ENCODE measurements at regions not wholly inside any gene's neighbourhood (a gene's known extent, or its start where the extent isn't known, plus 50 kb on each side); places are given as distances from the start of the nearest gene placed in this dataset.

GRCh38 chr4:11261066-11261850 lies 167.4 kb downstream of the HS3ST1 start:
- no peak for TF ChIP-seq CTCF (IDR thresholded peaks at IDR 0.05; ENCODE audit: control insufficient read depth, extremely low read depth, insufficient read depth)
- no peak overlapping the region for H3K4me3 ChIP-seq (ENCODE audit: low read depth, low read length)
- no peak for DNase-seq (ENCODE audit: low read depth)

GRCh38 chr4:11259837-11260236 lies 168.9 kb downstream of the HS3ST1 start:
- no peak for TF ChIP-seq CTCF (IDR thresholded peaks at IDR 0.05; ENCODE audit: control insufficient read depth, extremely low read depth, insufficient read depth)
- no peak for DNase-seq (ENCODE audit: low read depth)
- no peak overlapping the region for H3K4me3 ChIP-seq (ENCODE audit: low read depth, low read length)

GRCh38 chr4:11252149-11252548 lies 176.5 kb downstream of the HS3ST1 start:
- DNase-seq (ENCODE audit: low read depth), result no peak
- H3K4me3 ChIP-seq (ENCODE audit: low read depth, low read length), result no peak overlapping the region
- no peak for TF ChIP-seq CTCF (IDR thresholded peaks at IDR 0.05; ENCODE audit: control insufficient read depth, extremely low read depth, insufficient read depth)

GRCh38 chr4:11250510-11250909 lies 178.2 kb downstream of the HS3ST1 start:
- no peak overlapping the region for H3K4me3 ChIP-seq (ENCODE audit: low read depth, low read length)
- TF ChIP-seq CTCF (IDR thresholded peaks at IDR 0.05; ENCODE audit: control insufficient read depth, extremely low read depth, insufficient read depth), result no peak
- DNase-seq (ENCODE audit: low read depth), result no peak

- peak; percentile 93 for DNase-seq (ENCODE audit: low read depth)
These were observed 196.7 kb downstream of the HS3ST1 start for GRCh38 chr4:11232015-11232414.

GRCh38 chr4:11230866-11231265 lies 197.8 kb downstream of the HS3ST1 start:
- TF ChIP-seq CTCF (IDR thresholded peaks at IDR 0.05; ENCODE audit: control insufficient read depth, extremely low read depth, insufficient read depth), result no peak
- no peak for DNase-seq (ENCODE audit: low read depth)
- no peak overlapping the region for H3K4me3 ChIP-seq (ENCODE audit: low read depth, low read length)

More at GRCh38 chr4:11232015-11232414, 196.7 kb downstream of the HS3ST1 start:
- no peak overlapping the region; the same call in 1 of the 2 replicates for H3K4me3 ChIP-seq (ENCODE audit: low read depth, low read length)
- no peak for TF ChIP-seq CTCF (IDR thresholded peaks at IDR 0.05; ENCODE audit: control insufficient read depth, extremely low read depth, insufficient read depth)

GRCh38 chr4:11228530-11228929 lies 200.2 kb downstream of the HS3ST1 start:
- H3K4me3 ChIP-seq (ENCODE audit: low read depth, low read length), result no peak overlapping the region
- DNase-seq (ENCODE audit: low read depth), result peak; percentile 91
- TF ChIP-seq CTCF (IDR thresholded peaks at IDR 0.05; ENCODE audit: control insufficient read depth, extremely low read depth, insufficient read depth), result no peak

Data from LNCaP clone FGC (cell line).